GM23248 (cell line): ENCODE measurements at regions not wholly inside any gene's neighbourhood (a gene's known extent, or its start where the extent isn't known, plus 50 kb on each side); places are given as distances from the start of the nearest gene placed in this dataset.

Source experiments
- DNase-seq: peaks from one replicate; pipeline ENCODE4 v3.0.0-alpha.2; 2015
- H2AFZ ChIP-seq: fragments of 200-600 bp; sonication (generic); 2 replicates; pipeline ENCODE4 v1.6.1; 2016; ENCODE audit warnings: antibody characterized with exemption
- H3F3A ChIP-seq: fragments of 200-600 bp; sonication (generic); 2 replicates; pipeline ENCODE4 v1.6.1; 2016; ENCODE audit warnings: mild to moderate bottlenecking, antibody characterized with exemption, mixed run types; ENCODE audit not compliant: insufficient read depth
- H3K27ac ChIP-seq: fragments of 200-600 bp; sonication (generic); 2 replicates; pipeline ENCODE4 v1.5.1; 2016; ENCODE audit warnings: mild to moderate bottlenecking
- H3K27me3 ChIP-seq: fragments of 200-600 bp; sonication (generic); replicated peaks from 2 replicates; pipeline ENCODE4 v1.6.1; 2016; ENCODE audit warnings: mild to moderate bottlenecking; ENCODE audit not compliant: insufficient read depth
- H3K36me3 ChIP-seq: fragments of 200-600 bp; sonication (generic); 2 replicates; pipeline ENCODE4 v1.6.1; 2016; ENCODE audit warnings: low read depth, mild to moderate bottlenecking
- H3K4me1 ChIP-seq: fragments of 200-600 bp; sonication (generic); 2 replicates; pipeline ENCODE4 v1.6.1; 2016; ENCODE audit warnings: mild to moderate bottlenecking; ENCODE audit not compliant: insufficient read depth
- H3K4me2 ChIP-seq: fragments of 200-600 bp; sonication (generic); one replicate; pipeline ENCODE4 v1.6.1; 2016; ENCODE audit warnings: mild to moderate bottlenecking; ENCODE audit not compliant: unreplicated experiment
- H3K4me3 ChIP-seq: fragments of 200-600 bp; sonication (generic); 2 replicates; pipeline ENCODE4 v1.5.1; 2016; ENCODE audit warnings: mild to moderate bottlenecking
- H3K79me2 ChIP-seq: fragments of 200-600 bp; sonication (generic); 2 replicates; pipeline ENCODE4 v1.6.1; 2016; ENCODE audit warnings: mild to moderate bottlenecking; ENCODE audit not compliant: insufficient read depth
- H3K9ac ChIP-seq: fragments of 200-600 bp; sonication (generic); 2 replicates; pipeline ENCODE4 v1.6.1; 2016; ENCODE audit warnings: mild to moderate bottlenecking
- H3K9me2 ChIP-seq: fragments of 200-600 bp; sonication (generic); 2 replicates; pipeline ENCODE4 v1.6.1; 2016; ENCODE audit warnings: mixed run types, mild to moderate bottlenecking, moderate library complexity; ENCODE audit not compliant: insufficient read depth
- H3K9me3 ChIP-seq: fragments of 200-600 bp; sonication (generic); one replicate; pipeline ENCODE4 v1.6.1; 2017; ENCODE audit warnings: low read depth
- H4K20me1 ChIP-seq: fragments of 200-600 bp; sonication (generic); 2 replicates; pipeline ENCODE4 v1.6.0; 2016; ENCODE audit not compliant: insufficient read depth
- EZH2 ChIP-seq: fragments of 200-600 bp; sonication (generic); IDR thresholded peaks from 2 replicates; pipeline ENCODE4 v1.6.1; 2018; ENCODE audit warnings: antibody characterized with exemption, mild to moderate bottlenecking; ENCODE audit not compliant: insufficient read depth, poor library complexity, severe bottlenecking
- EZH2phosphoT487 ChIP-seq: fragments of 200-600 bp; sonication (generic); IDR thresholded peaks from 2 replicates; pipeline ENCODE4 v1.6.1; 2018; ENCODE audit warnings: antibody characterized with exemption, moderate library complexity, mild to moderate bottlenecking, low read depth; ENCODE audit not compliant: insufficient read depth
- WGBS, 2 experiments: methylation state at CpG; one replicate each; pipeline ENCODE4 v1.1.6; 2015 to 2017; ENCODE audit warnings: low lambda C conversion rate in 2 of 2, low coverage in 1 of 2; ENCODE audit errors: missing lambda C conversion rate in 2 of 2; 5-methylcytosine and 5-hydroxymethylcytosine counted together
- in situ Hi-C: fragments of 300-500 bp; cut with MboI; formaldehyde crosslinking; loops from 2 replicates; pipeline ENCODE4 v1.15.0; 2020

GRCh38 chr20:55010761-55011160 lies 535.4 kb downstream of the DOK5 start:
- no peak overlapping the region for H2AFZ ChIP-seq
- no peaks in the 10 kb centered on the region for H4K20me1 ChIP-seq
- no peaks in the 10 kb centered on the region for H3K9me3 ChIP-seq
- H3K36me3 ChIP-seq = no peaks in the 10 kb centered on the region
- no peak overlapping the region for H3K4me2 ChIP-seq
- H3K4me3 ChIP-seq = no peak overlapping the region
- H3K4me1 ChIP-seq = no peaks in the 10 kb centered on the region
- DNase-seq = no peak
- in situ Hi-C loops = no loop called here
- H3F3A ChIP-seq = no peaks in the 10 kb centered on the region
- no peaks in the 10 kb centered on the region for H3K9me2 ChIP-seq
- no peaks in the 10 kb centered on the region for H3K79me2 ChIP-seq
- TF ChIP-seq EZH2phosphoT487 (no peak), EZH2 (no peak)
- H3K9ac ChIP-seq = no peak overlapping the region
- WGBS, 2 experiments = 37 to 50% methylated on average over 1 of the region's 1 CpG
- no peak overlapping the region for H3K27ac ChIP-seq
- H3K27me3 ChIP-seq = no peaks in the 10 kb centered on the region

GRCh38 chr20:55009066-55009465 lies 533.7 kb downstream of the DOK5 start:
- H3F3A ChIP-seq = no peaks in the 10 kb centered on the region
- no peaks in the 10 kb centered on the region for H4K20me1 ChIP-seq
- no peaks in the 10 kb centered on the region for H3K27me3 ChIP-seq
- H3K4me2 ChIP-seq = no peak overlapping the region
- in situ Hi-C loops = no loop called here
- DNase-seq = no peak
- no peaks in the 10 kb centered on the region for H3K9me2 ChIP-seq
- 6% methylated on average over 2 of the region's 2 CpGs for WGBS, 2 experiments
- no peak overlapping the region for H3K4me3 ChIP-seq
- TF ChIP-seq EZH2 (no peak), EZH2phosphoT487 (no peak)
- H3K79me2 ChIP-seq = no peaks in the 10 kb centered on the region
- no peak overlapping the region for H2AFZ ChIP-seq
- H3K9me3 ChIP-seq = no peaks in the 10 kb centered on the region
- H3K36me3 ChIP-seq = no peaks in the 10 kb centered on the region
- H3K9ac ChIP-seq = no peak overlapping the region
- H3K27ac ChIP-seq = no peak overlapping the region
- H3K4me1 ChIP-seq = no peaks in the 10 kb centered on the region

- Histone ChIP-seq H3K4me3 (no peak overlapping the region), H3K4me1 (no peaks in the 10 kb centered on the region), H3F3A (no peaks in the 10 kb centered on the region), H3K9me2 (no peaks in the 10 kb centered on the region), H3K4me2 (no peak overlapping the region), H2AFZ (no peak overlapping the region), H3K9me3 (no peaks in the 10 kb centered on the region), H3K36me3 (no peaks in the 10 kb centered on the region), H3K79me2 (no peaks in the 10 kb centered on the region), H3K27ac (no peak overlapping the region), H4K20me1 (no peaks in the 10 kb centered on the region), H3K9ac (no peak overlapping the region), H3K27me3 (no peaks in the 10 kb centered on the region)
- no peak for DNase-seq
- in situ Hi-C loops = no loop called here
- 4 to 10% methylated on average over 3 of the region's 3 CpGs for WGBS, 2 experiments
- TF ChIP-seq EZH2 (no peak), EZH2phosphoT487 (no peak)
These were observed 528.7 kb downstream of the DOK5 start for GRCh38 chr20:55004044-55004443.

GRCh38 chr20:54995553-54995952 lies 520.2 kb downstream of the DOK5 start:
- Histone ChIP-seq H3K9me2 (no peaks in the 10 kb centered on the region), H4K20me1 (no peaks in the 10 kb centered on the region), H3K4me2 (no peak overlapping the region), H3K9ac (no peak overlapping the region), H3F3A (no peaks in the 10 kb centered on the region), H3K4me1 (no peaks in the 10 kb centered on the region), H3K36me3 (no peaks in the 10 kb centered on the region), H3K9me3 (no peaks in the 10 kb centered on the region), H2AFZ (no peak overlapping the region), H3K4me3 (no peak overlapping the region), H3K27me3 (no peaks in the 10 kb centered on the region), H3K79me2 (no peaks in the 10 kb centered on the region), H3K27ac (no peak overlapping the region)
- 36 to 45% methylated on average over 5 of the region's 5 CpGs for WGBS, 2 experiments
- no peak for DNase-seq
- in situ Hi-C loops = no loop called here
- no peak for TF ChIP-seq EZH2
- no peak for TF ChIP-seq EZH2phosphoT487

GRCh38 chr20:54995011-54995410 lies 519.6 kb downstream of the DOK5 start:
- Histone ChIP-seq H3K9ac (no peak overlapping the region), H3K9me2 (no peaks in the 10 kb centered on the region), H2AFZ (no peak overlapping the region), H3K36me3 (no peaks in the 10 kb centered on the region), H3K9me3 (no peaks in the 10 kb centered on the region), H3K27ac (no peak overlapping the region), H3K27me3 (no peaks in the 10 kb centered on the region), H3K79me2 (no peaks in the 10 kb centered on the region), H3K4me1 (no peaks in the 10 kb centered on the region), H3K4me3 (no peak overlapping the region), H3K4me2 (no peak overlapping the region), H3F3A (no peaks in the 10 kb centered on the region), H4K20me1 (no peaks in the 10 kb centered on the region)
- in situ Hi-C loops = no loop called here
- TF ChIP-seq EZH2 (no peak), EZH2phosphoT487 (no peak)
- DNase-seq = no peak
- 14 to 16% methylated on average over 4 of the region's 4 CpGs for WGBS, 2 experiments
